ENCODE measurements at regions not wholly inside any gene's neighbourhood (a gene's known extent, or its start where the extent isn't known, plus 50 kb on each side); places are given as distances from the start of the nearest gene placed in this dataset.
A peak's percentile ranks its signal among the peaks of the same experiment; 100 is the strongest.
"Not testable (repeated sequence)": the region's sequence is repeated elsewhere in the genome, so short reads cannot be mapped to it uniquely, and the experiment has no call there.

GRCh38 chr10:52481986-52482555 is 168.0 kb downstream of the DKK1 start:
- no peak for DNase-seq (ENCODE audit: low read depth)

GRCh38 chr10:52483587-52483986 is 169.5 kb downstream of the DKK1 start:
- no peak for DNase-seq (ENCODE audit: low read depth)

- peak; percentile 52 for DNase-seq (ENCODE audit: low read depth)
Measured at GRCh38 chr10:52484206-52485065, 170.4 kb downstream of the DKK1 start.

DNA sequence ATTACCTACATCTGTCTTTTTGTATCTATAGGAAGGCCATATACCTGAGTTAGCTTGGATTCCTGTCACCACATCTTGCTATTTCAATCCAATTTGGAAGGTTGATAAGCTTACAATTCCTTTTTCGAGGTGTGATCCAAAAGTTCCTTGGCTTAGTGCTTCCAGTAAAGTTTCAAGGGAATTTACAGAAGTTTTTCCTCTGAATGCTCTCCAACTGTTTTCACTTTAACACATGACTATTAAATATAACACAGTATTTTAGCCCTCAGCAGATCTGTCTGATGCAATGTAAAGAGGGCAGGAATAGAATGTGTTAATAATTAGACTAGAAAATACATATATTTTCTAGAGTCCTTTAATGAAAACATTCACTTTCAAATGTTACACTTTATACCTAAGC is 171.4 kb downstream of the DKK1 start:
- DNase-seq (ENCODE audit: low read depth), result peak; percentile 20

- peak; percentile 82 for DNase-seq (ENCODE audit: low read depth)
Measured at GRCh38 chr10:52486840-52487611, 172.9 kb downstream of the DKK1 start.

DNA sequence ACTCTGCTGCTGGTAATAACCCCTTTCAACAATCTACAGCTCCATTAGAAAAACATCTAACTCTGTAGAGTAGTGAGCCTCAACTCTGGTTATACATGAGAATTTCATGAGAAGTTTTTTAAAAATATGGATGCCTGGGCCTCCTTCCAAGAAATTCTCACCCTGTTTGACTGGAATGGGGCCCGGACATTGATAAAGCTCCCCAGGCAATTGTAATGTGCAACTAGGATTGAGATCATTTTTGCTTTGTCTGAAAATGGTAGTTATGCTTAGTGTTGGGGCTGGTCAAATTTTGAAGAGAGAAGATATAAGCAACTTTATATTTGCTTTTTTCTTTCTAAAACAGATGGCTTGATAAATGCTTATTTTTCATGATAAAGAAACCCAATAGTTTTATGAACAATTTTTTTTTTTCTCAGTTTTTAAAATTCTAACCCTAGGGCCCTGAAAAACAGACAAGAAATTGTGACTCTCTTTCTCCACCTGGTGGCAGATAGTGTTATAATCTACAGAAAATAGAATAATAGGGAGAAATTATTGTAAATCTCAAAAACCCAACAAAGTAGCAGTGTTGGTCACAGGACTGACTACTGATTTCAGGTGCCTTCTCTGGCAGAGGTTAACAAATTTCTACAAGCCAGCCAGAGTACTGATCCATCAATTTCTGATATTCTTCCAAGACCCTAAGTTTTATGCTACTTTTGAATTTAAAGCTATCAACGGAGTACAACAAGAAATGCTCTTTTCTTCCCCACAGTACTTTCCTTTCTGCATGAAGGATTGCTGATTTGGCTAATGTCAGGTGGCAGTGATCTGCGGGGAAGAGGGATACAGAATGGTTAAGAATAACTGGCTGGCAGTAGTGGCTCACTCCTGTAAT is 174.8 kb downstream of the DKK1 start:
- peak; percentile 17 for DNase-seq (ENCODE audit: low read depth)

DNA sequence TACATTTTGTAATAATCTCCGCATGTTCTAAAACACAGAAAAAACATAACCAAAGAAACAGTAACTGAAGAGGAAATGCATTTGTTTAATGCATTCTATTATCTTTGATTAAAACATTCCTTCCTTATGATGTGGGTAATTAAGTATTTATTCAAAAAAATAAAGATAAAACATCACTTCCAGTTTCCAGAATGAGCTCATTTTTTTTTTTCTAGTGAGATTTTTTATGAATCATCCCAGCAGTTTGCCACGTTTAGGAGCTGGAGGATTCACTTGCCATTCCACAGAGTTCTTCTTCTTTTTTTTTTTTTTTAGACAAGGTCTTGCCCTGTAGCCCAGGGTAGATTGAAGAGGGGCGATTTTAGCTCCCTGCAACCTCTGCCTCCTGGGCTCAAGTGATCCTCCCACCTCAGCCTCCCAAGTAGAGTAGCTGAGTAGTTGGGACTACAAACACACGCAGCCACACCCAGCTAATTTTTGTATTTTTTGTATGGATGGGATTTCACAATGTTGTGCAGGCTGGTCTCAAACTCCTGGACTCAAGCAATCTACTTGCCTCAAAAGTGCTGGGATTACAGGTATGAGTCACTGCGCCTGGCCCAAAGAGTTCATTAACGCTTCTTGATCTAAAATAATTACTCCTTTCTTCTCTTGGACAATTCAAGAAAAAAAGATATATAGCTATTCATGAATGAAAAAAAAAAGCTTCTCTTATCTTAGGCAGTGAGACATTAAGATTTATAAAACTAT is 177.3 kb downstream of the DKK1 start:
- peak; percentile 46 for DNase-seq (ENCODE audit: low read depth)

- DNase-seq (ENCODE audit: low read depth), result no peak
Measured at GRCh38 chr10:52499281-52499680, 185.2 kb downstream of the DKK1 start.

DNA sequence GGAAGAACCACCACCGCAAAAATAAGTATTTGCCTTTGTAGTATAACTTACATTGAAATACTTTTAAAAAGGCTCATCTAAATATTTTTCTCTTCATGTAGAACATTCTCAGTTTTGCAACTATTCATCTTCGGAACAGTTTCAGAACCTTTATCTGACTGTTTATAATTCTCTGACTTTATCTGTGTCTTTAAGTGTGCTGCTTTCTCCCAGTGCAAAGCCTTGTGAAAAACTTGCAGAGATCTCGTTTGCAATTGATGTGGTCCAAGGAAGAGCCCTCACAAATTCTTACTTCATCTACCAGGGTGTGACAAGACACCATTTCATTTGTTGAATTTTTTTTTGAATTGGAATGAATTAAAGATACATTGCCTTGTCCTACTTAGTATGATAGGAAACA is 186.4 kb downstream of the DKK1 start:
- no peak for DNase-seq (ENCODE audit: low read depth)

- DNase-seq (ENCODE audit: low read depth), result no peak
Measured at GRCh38 chr10:52502237-52502636, 188.2 kb downstream of the DKK1 start.

DNA sequence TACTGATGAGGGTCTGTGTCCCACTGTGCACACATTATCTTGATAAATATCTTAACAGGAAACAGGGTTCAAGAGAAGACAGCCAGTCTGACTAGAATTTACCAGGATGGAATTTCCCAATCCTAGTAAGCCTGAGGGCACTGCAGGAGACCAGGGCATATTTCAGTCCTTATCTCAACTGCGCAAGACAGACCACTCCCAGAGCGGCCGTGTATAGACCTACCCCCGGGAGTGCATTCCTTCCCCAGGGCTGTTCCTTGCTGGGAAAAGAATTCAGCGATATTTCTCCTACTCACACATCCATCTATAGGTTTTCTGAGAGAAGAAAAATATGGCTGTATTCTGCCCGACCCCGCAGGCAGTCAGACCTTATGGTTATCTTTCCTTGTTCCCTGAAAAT is 191.3 kb downstream of the DKK1 start:
- not testable (repeated sequence) for DNase-seq (ENCODE audit: low read depth)

DNA sequence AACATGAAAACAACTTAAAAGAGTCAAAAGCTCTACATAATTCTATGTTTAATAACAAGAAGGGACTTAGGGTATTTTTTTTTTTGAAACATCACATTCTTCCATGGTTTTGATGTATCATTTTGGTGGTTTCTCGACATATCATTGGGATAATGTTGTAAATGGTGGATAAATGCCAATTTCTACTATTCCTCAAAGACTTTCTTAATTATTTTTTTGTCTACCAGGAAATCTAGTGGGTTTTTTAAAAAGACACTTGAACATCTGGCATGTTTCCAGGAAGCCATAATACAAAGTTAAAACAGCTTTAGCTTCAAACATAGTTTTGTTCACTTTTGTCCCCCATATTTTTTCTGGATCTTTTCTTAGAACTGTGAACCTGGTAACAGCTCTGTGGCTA is 200.4 kb downstream of the DKK1 start:
- no peak for DNase-seq (ENCODE audit: low read depth)

DNA sequence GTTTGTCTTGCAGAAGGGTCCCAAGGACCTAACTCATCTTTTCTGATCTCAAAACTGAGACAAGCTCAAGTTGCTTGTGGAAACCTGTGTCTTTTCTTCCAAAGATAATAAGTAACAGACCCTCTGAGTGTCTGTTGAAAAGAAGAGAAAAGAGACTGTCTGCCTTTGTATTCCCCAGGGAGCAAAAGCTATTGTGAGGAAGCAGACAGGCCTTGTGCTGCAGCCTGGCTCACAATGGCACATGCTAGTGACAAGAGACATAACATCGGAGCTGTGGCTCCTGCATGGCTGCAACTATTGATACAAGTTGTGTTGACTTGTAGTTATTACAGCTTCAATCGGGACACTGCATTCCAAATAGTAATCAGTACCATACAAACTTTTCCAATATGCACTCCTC is 202.9 kb downstream of the DKK1 start:
- DNase-seq (ENCODE audit: low read depth), result peak; percentile 9

DNA sequence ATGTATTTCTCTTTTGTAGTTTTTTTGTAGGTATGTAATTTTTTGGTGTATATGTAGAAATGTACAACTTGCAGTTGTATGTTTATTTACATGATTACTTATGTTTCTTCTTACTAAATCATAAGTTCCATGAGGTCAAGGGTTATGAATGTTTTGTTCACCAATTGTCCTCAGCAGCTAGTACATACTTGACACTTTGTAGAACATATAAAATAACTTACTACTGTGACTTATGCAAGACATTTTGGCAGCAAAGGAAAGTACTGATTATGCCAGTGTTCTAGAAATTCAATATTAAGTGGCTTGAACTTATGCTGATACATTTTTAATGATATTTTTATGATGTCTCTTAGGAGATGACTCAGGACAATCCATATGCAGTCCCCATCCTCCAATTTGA is 209.6 kb downstream of the DKK1 start:
- peak; percentile 84 for DNase-seq (ENCODE audit: low read depth)

GRCh38 chr10:52525761-52526160 is 211.7 kb downstream of the DKK1 start:
- DNase-seq (ENCODE audit: low read depth), result peak; percentile 65

- DNase-seq (ENCODE audit: low read depth), result no peak
Measured at GRCh38 chr10:52526251-52526823, 212.3 kb downstream of the DKK1 start.

DNA sequence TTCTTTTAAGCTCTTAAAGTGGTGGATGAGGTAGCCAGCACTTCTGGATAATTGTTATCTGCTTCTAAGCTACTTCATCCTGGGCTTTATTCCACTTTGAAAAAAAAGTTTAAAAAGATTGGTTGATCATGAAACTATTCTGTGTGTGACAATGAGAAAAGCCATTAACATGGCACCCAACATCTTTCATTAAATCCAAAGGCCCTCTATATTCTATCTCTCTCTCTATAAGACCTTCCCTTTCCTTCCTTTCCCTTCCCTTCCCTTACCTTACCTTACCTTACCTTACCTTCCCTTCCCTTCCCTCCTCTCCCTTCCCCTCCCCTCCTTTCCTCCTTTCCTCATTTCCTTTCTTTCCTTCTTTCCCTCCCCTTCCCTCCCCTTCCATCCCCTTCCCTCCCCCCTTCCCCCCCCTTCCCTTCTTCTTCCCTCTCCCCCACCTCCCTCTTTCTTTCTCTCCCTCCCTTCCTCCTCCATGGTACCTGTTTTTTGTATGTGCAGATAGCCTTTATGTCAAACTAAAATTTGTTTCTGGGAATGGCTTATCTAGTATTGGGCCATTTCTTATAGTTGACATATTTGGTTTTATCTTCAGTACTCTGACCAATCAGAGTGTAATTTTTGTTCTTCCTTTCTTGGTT is 218.7 kb downstream of the DKK1 start:
- no peak for DNase-seq (ENCODE audit: low read depth)

GRCh38 chr10:52533986-52534385 is 219.9 kb downstream of the DKK1 start:
- DNase-seq (ENCODE audit: low read depth), result no peak

DNA sequence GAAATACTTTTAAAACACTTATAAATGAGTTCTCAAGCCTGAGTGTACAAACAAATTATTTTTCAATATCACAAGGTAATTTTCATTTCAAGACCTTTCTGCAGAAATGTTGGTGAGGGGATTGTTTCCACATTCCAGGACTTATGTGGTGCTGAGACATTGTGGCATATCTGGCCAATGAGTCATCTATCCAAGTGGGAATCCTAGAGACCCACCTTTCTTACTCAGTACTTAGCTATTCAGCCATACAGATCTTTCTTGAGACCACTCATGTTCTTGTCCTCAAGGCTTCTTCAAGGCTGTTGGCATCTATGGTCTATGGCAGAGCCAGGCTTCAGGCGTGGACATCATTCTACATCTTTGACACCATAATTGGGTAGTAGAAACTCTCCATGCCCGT is 225.4 kb downstream of the DKK1 start:
- DNase-seq (ENCODE audit: low read depth), result no peak

- no peak for DNase-seq (ENCODE audit: low read depth)
Measured at GRCh38 chr10:52540479-52540984, 226.5 kb downstream of the DKK1 start.
